ENCODE measurements at regions not wholly inside any gene's neighbourhood (a gene's known extent, or its start where the extent isn't known, plus 50 kb on each side); places are given as distances from the start of the nearest gene placed in this dataset.

- TF ChIP-seq EZH2 (IDR thresholded peaks at IDR 0.05) = no peak
- TF ChIP-seq, protein P1, sequence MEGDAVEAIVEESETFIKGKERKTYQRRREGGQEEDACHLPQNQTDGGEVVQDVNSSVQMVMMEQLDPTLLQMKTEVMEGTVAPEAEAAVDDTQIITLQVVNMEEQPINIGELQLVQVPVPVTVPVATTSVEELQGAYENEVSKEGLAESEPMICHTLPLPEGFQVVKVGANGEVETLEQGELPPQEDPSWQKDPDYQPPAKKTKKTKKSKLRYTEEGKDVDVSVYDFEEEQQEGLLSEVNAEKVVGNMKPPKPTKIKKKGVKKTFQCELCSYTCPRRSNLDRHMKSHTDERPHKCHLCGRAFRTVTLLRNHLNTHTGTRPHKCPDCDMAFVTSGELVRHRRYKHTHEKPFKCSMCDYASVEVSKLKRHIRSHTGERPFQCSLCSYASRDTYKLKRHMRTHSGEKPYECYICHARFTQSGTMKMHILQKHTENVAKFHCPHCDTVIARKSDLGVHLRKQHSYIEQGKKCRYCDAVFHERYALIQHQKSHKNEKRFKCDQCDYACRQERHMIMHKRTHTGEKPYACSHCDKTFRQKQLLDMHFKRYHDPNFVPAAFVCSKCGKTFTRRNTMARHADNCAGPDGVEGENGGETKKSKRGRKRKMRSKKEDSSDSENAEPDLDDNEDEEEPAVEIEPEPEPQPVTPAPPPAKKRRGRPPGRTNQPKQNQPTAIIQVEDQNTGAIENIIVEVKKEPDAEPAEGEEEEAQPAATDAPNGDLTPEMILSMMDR (IDR thresholded peaks at IDR 0.05) = no peak
- TF ChIP-seq EZH2phosphoT487 (IDR thresholded peaks at IDR 0.05) = no peak
Measured at GRCh38 chr9:16031486-16031885, 478.6 kb downstream of the CCDC171 start.
